ENCODE measurements at regions not wholly inside any gene's neighbourhood (a gene's known extent, or its start where the extent isn't known, plus 50 kb on each side); places are given as distances from the start of the nearest gene placed in this dataset.

GRCh38 chr2:104318001-104318665 is 535.8 kb upstream of the POU3F3 start:
- Histone ChIP-seq H3K9me3 (ENCODE audit: control insufficient read depth, insufficient read depth, low read length) (no peaks in the 10 kb centered on the region), H3K27ac (ENCODE audit: low read length) (no peak overlapping the region), H3K4me3 (ENCODE audit: low read length) (no peak overlapping the region), H3K27me3 (ENCODE audit: control insufficient read depth, insufficient read depth, low read length) (no peaks in the 10 kb centered on the region), H3K4me1 (ENCODE audit: control insufficient read depth, insufficient read depth, low read length) (no peaks in the 10 kb centered on the region), H3K36me3 (ENCODE audit: control insufficient read depth, insufficient read depth, low read length) (no peaks in the 10 kb centered on the region)
- H3K27me3 Mint-ChIP-seq (ENCODE audit: low read depth in 2 of 2) = peaks cover 0 to 14% of the 10 kb centered on the region in 2 donors
- H3K27ac Mint-ChIP-seq = no peak overlapping the region
- 79% methylated on average over 6 of the region's 6 CpGs for WGBS (ENCODE audit: insufficient coverage)
- H3K4me3 Mint-ChIP-seq = no peak overlapping the region
- H3K9me3 Mint-ChIP-seq = peaks cover 0 to 7% of the 10 kb centered on the region in 2 donors
- ATAC-seq (no peak), DNase-seq (no peak)
- no peaks in the 10 kb centered on the region for H3K4me1 Mint-ChIP-seq
- TF ChIP-seq CTCF (IDR thresholded peaks at IDR 0.05) = no peak
- no peaks in the 10 kb centered on the region for H3K36me3 Mint-ChIP-seq
- intact Hi-C loops (cut with micrococcal nuclease) = no loop called here

- Mint-ChIP-seq H3K27me3 (ENCODE audit: low read depth in 2 of 2) (peaks cover 0 to 19% of the 10 kb centered on the region in 2 donors), H3K9me3 (peaks cover 0 to 8% of the 10 kb centered on the region in 2 donors), H3K36me3 (no peaks in the 10 kb centered on the region), H3K4me1 (no peaks in the 10 kb centered on the region), H3K4me3 (no peak overlapping the region), H3K27ac (no peak overlapping the region)
- Histone ChIP-seq H3K36me3 (ENCODE audit: control insufficient read depth, insufficient read depth, low read length) (no peaks in the 10 kb centered on the region), H3K27ac (ENCODE audit: low read length) (no peak overlapping the region), H3K4me3 (ENCODE audit: low read length) (no peak overlapping the region), H3K9me3 (ENCODE audit: control insufficient read depth, insufficient read depth, low read length) (no peaks in the 10 kb centered on the region), H3K4me1 (ENCODE audit: control insufficient read depth, insufficient read depth, low read length) (no peaks in the 10 kb centered on the region), H3K27me3 (ENCODE audit: control insufficient read depth, insufficient read depth, low read length) (no peaks in the 10 kb centered on the region)
- no peak for TF ChIP-seq CTCF (IDR thresholded peaks at IDR 0.05)
- WGBS (ENCODE audit: insufficient coverage) = 82% methylated on average over 9 of the region's 9 CpGs
- intact Hi-C loops (cut with micrococcal nuclease) = no loop called here
- DNase-seq = no peak
- ATAC-seq = no peak
Observed at GRCh38 chr2:104321116-104321795, 532.7 kb upstream of the POU3F3 start.

- no peak for TF ChIP-seq CTCF (IDR thresholded peaks at IDR 0.05)
- Histone ChIP-seq H3K27me3 (ENCODE audit: control insufficient read depth, insufficient read depth, low read length) (no peaks in the 10 kb centered on the region), H3K4me3 (ENCODE audit: low read length) (no peak overlapping the region), H3K9me3 (ENCODE audit: control insufficient read depth, insufficient read depth, low read length) (no peaks in the 10 kb centered on the region), H3K4me1 (ENCODE audit: control insufficient read depth, insufficient read depth, low read length) (no peaks in the 10 kb centered on the region), H3K27ac (ENCODE audit: low read length) (no peak overlapping the region), H3K36me3 (ENCODE audit: control insufficient read depth, insufficient read depth, low read length) (no peaks in the 10 kb centered on the region)
- no peak overlapping the region for H3K4me3 Mint-ChIP-seq
- peaks cover 0 to 19% of the 10 kb centered on the region in 2 donors for H3K27me3 Mint-ChIP-seq (ENCODE audit: low read depth in 2 of 2)
- no peaks in the 10 kb centered on the region for H3K36me3 Mint-ChIP-seq
- ATAC-seq = no peak
- peaks cover 0 to 10% of the 10 kb centered on the region in 2 donors for H3K9me3 Mint-ChIP-seq
- intact Hi-C loops (cut with micrococcal nuclease) = no loop called here
- DNase-seq = no peak
- whole genome bisulfite sequencing (ENCODE audit: insufficient coverage) = 22% methylated on average over 8 of the region's 8 CpGs
- no peaks in the 10 kb centered on the region for H3K4me1 Mint-ChIP-seq
- H3K27ac Mint-ChIP-seq = no peak overlapping the region
Observed at GRCh38 chr2:104321796-104322349, 532.0 kb upstream of the POU3F3 start.

Data from natural killer cell (primary cell).